ENCODE measurements at regions not wholly inside any gene's neighbourhood (a gene's known extent, or its start where the extent isn't known, plus 50 kb on each side); places are given as distances from the start of the nearest gene placed in this dataset.

DNA sequence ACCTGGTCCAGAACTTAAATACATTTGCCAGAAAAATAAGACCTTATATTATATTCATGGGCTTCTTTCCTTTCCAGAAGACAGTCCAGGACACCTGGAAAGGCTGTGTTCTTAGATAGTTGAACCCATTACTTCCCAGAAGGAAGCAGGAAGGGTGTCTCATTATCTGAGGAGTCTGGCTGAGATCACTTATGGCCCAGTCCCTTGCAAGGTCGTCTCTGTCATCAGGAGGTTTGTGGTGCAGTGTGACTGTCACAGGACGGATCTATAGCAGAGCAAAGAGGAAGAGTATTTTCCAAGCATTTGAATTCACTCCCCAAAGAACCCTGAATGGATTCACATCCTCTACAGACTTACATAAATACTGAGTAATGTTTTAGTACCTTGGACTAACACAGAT is 270.7 kb upstream of the MTNR1B start:
- H3K23ac ChIP-seq (ENCODE audit: insufficient read length, low read depth, low read length), result no peak overlapping the region
- TF ChIP-seq CTCF (conservative IDR thresholded peaks at IDR 0.05), result no peak
- no peak overlapping the region for H3K9ac ChIP-seq (ENCODE audit: extremely low read depth, insufficient read length, low read length)
- H2BK12ac ChIP-seq (ENCODE audit: insufficient read length, low read depth, low read length), result no peak overlapping the region
- H3K23me2 ChIP-seq (ENCODE audit: insufficient read length, low read depth, low read length, poor library complexity, severe bottlenecking), result no peaks in the 10 kb centered on the region
- no peak overlapping the region for H2BK20ac ChIP-seq (ENCODE audit: low read depth, low read length, poor library complexity, severe bottlenecking)
- no peak overlapping the region for H4K5ac ChIP-seq (ENCODE audit: insufficient read length, low read depth, low read length)
- H3K79me1 ChIP-seq (ENCODE audit: insufficient read depth, low read depth, low read length, poor library complexity, severe bottlenecking), result no peaks in the 10 kb centered on the region
- no peak for DNase-seq
- H3K27me3 ChIP-seq (ENCODE audit: insufficient read depth, low read length), result no peaks in the 10 kb centered on the region
- no peaks in the 10 kb centered on the region for H3K79me2 ChIP-seq (ENCODE audit: insufficient read depth, low read length)
- Mint-ChIP-seq H3K27ac (no peak overlapping the region), H3K4me3 (no peak overlapping the region), H3K36me3 (ENCODE audit: insufficient read depth in 1 of 3, low read depth in 3 of 3) (no peaks in the 10 kb centered on the region), H3K9me3 (no peaks in the 10 kb centered on the region), H3K4me1 (0 out of 4 replicates have a peak, but pooled peaks cover 0 to 3% of the 10 kb centered on the region in 2 experiments), H3K27me3 (ENCODE audit: low read depth) (no peaks in the 10 kb centered on the region)
- no peak overlapping the region for H3T11ph ChIP-seq (ENCODE audit: low read length)
- H2BK15ac ChIP-seq (ENCODE audit: low read depth, low read length), result no peak overlapping the region
- no peaks in the 10 kb centered on the region for H3K9me3 ChIP-seq (ENCODE audit: control insufficient read depth, low read depth, low read length)
- WGBS (ENCODE audit: extremely low coverage, insufficient read length, low lambda C conversion rate), result no CpG with 5 or more reads among the region's 2 CpGs
- no peak overlapping the region for H4K91ac ChIP-seq (ENCODE audit: insufficient read length, low read depth, low read length)
- no peak overlapping the region for H3K56ac ChIP-seq (ENCODE audit: insufficient read length, low read depth, low read length)
- H3K18ac ChIP-seq (ENCODE audit: insufficient read length, low read depth, low read length), result no peak overlapping the region
- H2AFZ ChIP-seq (ENCODE audit: low read length), result no peak overlapping the region
- H4K20me1 ChIP-seq (ENCODE audit: control insufficient read depth, insufficient read depth, insufficient read length), result no peaks in the 10 kb centered on the region
- no peak overlapping the region for H2AK5ac ChIP-seq (ENCODE audit: insufficient read length, low read length)
- H4K8ac ChIP-seq (replicated peaks; ENCODE audit: insufficient read length, low read depth, low read length), result no peak overlapping the region
- no peak overlapping the region for H3K4ac ChIP-seq (ENCODE audit: low read depth, low read length)
- H3K27ac ChIP-seq (ENCODE audit: insufficient read length, low read depth, low read length), result no peak overlapping the region
- no peaks in the 10 kb centered on the region for H3K4me1 ChIP-seq (ENCODE audit: insufficient read depth, low read length)
- H2BK120ac ChIP-seq (ENCODE audit: low read depth, low read length, poor library complexity, severe bottlenecking), result no peak overlapping the region
- H3K4me2 ChIP-seq (ENCODE audit: insufficient read depth, insufficient read length, low read length), result no peak overlapping the region
- no peak overlapping the region for H2BK5ac ChIP-seq (ENCODE audit: insufficient read length, low read length)
- no peak overlapping the region for H3K14ac ChIP-seq (ENCODE audit: insufficient read depth, low read length)
